Stimulated activated naive CD4-positive, alpha-beta T cell (primary cell): ENCODE measurements at regions not wholly inside any gene's neighbourhood (a gene's known extent, or its start where the extent isn't known, plus 50 kb on each side); places are given as distances from the start of the nearest gene placed in this dataset.
"Not testable (repeated sequence)": the region's sequence is repeated elsewhere in the genome, so short reads cannot be mapped to it uniquely, and the experiment has no call there.

ENCODE experiments used
- DNase-seq, 6 experiments: peaks; one replicate each; lab custom pipeline; 2025; lab: John Stamatoyannopoulos, UW

- no peak for DNase-seq
Measured at GRCh38 chr12:67759829-67760228, 111.3 kb downstream of the DYRK2 start.

DNA sequence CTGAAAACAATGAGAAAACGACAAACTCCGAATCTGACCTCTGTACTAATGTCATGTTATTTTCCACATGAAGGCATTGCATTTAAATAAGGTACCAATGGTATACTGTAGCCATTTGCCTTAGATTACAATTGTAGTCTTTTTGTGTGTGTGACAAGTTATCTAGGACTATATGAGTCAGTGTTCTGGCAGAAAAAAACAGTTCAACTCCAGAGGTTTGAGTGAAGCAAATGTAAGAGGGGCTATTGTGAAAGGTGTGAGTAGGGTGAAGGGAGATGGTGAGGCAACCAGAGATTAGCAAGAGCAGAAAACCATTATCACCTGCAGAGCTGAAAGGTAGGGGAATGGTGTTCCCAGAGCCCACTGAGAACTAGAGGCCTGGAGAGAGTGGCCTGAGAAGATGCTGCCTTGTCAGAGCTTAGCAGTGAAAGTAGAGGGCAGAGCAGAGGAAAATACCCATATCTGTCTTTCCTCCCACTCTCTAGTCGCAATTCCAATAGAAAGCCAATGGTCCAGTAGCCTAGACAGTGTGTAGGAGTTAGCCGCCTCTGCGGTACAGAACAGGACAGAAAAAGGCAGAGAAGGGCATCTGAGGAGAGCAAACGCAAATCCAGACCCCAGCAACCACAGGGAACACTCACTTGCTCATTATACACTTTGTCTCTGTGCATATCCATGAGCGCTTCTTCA lies 112.2 kb downstream of the DYRK2 start:
- no peak for DNase-seq

GRCh38 chr12:67761566-67761965 lies 113.0 kb downstream of the DYRK2 start:
- DNase-seq, result no peak

DNA sequence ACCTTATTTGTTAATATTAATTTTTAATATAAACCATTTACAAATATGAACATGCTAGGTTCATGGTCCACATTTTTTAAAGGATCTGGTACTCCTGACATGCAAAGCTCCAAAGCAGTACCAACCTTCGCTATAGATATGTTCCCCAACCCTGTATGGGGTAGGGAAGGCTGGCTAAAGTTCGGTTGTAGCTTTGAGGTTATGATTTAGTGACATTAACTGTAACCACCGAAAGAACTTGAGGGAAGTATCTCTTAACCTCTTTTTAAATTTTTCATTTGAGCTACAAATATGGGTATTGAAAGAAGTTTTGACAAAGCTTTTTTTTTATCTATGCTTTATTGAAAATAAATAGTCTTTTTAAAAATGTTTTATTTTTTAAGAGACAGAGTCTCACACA lies 115.5 kb downstream of the DYRK2 start:
- no peak for DNase-seq

- DNase-seq, result no peak
Measured at GRCh38 chr12:67764946-67765619, 116.5 kb downstream of the DYRK2 start.

- DNase-seq, result no peak
Measured at GRCh38 chr12:67765776-67766766, 117.5 kb downstream of the DYRK2 start.

GRCh38 chr12:67772267-67773169 lies 124.0 kb downstream of the DYRK2 start:
- no peak for DNase-seq

GRCh38 chr12:67773896-67774295 lies 125.4 kb downstream of the DYRK2 start:
- no peak for DNase-seq

DNA sequence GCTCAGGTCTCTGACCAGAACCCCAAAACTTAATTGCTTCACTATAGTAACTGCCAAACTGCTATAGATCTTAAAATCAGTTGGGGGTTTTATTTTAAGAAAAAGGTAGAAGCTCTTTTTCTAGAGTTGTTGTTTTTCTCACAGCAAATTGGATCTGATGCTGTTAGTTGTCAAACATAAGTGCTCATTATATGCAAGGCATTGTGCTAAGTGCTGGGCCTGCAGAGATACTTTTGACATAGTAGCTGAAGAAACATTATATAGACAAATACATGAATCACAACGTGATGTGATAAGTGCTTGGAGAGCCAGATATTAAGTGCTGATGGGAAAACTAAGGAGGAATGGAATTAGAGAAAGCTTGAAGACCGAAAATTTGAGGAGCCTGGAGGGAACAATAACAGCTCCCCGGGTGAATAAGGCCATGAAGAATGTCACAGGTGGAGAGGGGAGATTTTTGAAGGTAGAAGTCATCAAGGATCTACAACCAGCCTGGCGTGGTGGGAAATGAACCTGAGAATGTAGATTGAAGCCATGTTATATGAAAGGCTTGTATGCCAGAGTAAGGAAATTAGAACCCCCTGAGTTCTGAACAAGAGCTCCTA lies 126.5 kb downstream of the DYRK2 start:
- DNase-seq, result no peak

DNA sequence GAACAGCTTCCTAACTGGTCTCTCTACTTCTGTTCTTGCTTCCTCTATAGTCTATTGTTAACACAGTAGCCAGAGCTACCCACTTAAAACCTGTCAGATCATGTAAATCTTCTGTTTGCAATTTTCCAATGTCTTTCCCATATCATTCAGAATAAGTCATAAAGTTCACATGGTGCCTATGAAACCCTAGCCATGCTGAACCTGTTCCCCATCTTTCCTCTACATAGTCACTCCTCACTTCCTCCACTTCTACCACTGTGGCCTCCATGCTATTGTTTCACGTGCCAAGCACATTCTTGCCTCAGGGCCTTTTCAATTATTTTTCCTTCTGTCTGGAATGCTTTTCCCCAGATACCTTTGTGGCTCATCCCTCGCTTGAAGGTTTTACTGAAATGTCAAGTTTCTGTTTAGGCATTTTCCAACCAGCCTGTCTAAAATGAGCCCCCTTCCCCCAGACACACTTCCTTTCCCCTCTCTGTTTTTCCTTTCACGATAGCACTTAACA lies 132.1 kb downstream of the DYRK2 start:
- DNase-seq, result no peak

DNA sequence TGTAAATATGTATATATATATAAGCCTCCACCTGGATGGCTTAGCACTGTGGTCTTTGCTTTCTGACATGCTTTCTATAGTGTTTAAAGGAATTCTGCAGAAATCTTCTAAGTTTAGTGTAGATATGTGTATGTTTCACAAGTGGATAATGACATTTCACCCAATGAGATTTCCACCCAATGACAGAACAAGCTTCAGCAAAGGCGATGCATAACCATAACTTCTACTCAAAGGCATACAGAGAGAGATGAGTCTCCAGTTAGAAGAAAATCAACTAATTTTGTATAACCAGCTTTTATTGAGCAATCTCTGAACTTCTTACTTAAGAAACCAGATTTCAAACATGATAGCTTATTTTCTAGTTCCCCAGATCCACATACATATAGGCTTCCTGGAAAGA lies 134.0 kb downstream of the DYRK2 start:
- DNase-seq, result no peak

- no peak for DNase-seq
Measured at GRCh38 chr12:67783393-67783792, 134.8 kb downstream of the DYRK2 start.

DNA sequence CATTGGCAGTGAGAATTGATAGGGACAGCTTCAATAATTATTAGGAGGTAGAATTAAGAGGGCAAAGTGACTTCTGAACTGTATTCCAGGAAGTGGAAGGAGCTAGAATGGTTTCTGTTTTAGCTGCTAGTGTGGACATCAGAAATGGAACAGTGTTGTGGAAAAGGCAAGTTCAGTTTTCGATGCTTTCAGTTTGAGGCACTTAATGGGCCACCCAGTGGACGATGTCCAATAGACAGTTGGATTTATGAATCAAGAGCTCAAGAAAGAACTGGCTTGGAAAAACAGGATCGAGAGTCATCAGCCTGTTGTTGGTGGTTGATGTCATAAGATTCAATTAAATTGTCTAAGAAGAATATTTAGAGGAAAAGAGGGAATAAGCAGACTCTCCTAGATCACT lies 136.3 kb downstream of the DYRK2 start:
- DNase-seq, result no peak

- DNase-seq, result no peak
Measured at GRCh38 chr12:67786086-67786485, 137.5 kb downstream of the DYRK2 start.

- DNase-seq, result no peak
Measured at GRCh38 chr12:67788118-67788517, 139.6 kb downstream of the DYRK2 start.

GRCh38 chr12:67789266-67789665 lies 140.7 kb downstream of the DYRK2 start:
- no peak for DNase-seq

DNA sequence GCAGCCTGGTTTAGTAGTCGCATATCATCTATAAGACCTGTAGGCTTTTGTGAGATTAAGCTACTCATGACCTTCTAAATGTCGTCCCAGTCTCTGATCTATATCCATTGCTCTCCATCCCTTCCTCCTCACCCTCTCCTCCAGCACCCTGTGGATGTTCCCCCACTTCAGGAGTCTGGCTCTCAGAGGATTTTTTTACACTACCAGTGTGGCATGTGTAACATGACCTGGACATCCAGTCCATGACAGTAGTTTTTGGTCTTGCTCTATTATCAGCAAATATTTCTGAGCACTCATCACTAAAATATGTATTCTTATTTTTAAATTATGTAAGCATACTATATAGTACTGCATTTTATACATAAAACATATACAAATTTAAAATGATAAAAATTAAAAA lies 142.1 kb downstream of the DYRK2 start:
- no peak for DNase-seq

DNA sequence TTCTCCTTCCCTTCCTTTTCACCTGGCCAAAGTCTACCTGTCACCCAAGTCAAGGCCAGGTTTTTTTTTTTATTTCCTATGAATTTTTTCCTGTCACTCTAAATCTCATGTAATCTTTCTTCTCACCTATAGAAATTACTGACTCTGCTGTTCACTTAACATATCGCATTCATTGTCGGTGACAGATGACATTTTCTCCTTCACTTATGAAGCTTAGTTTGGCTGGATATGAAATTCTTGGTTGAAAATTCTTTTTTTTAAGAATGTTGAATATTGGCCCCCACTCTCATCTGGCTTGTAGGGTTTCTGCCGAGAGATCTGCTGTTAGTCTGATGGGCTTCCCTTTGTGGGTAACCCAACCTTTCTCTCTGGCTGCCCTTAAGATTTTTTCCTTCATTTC lies 142.8 kb downstream of the DYRK2 start:
- not testable (repeated sequence) for DNase-seq

GRCh38 chr12:67792185-67792584 lies 143.6 kb downstream of the DYRK2 start:
- no peak for DNase-seq

- DNase-seq, result no peak
Measured at GRCh38 chr12:67794161-67794560, 145.6 kb downstream of the DYRK2 start.

DNA sequence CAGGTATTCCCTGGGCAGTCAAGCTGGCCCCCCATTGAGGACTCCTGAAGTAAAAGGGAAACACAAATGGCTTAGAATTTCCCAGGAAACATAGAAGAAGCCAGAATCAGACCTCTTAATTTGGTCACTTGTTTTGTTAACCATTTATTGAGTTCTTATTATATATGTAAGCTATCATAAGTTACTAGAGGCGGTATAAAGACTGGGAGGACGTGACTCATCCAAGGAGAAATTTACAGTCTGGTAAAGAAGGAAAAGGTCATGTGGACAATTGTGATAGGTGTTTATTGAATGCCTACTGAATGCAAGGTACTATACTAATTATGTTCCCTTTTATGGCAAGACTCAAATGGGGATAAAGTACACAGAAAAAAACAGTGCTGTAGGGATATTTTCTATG lies 146.7 kb downstream of the DYRK2 start:
- DNase-seq, result no peak
